ENCODE measurements at regions not wholly inside any gene's neighbourhood (a gene's known extent, or its start where the extent isn't known, plus 50 kb on each side); places are given as distances from the start of the nearest gene placed in this dataset.
A peak's percentile ranks its signal among the peaks of the same experiment; 100 is the strongest.

DNA sequence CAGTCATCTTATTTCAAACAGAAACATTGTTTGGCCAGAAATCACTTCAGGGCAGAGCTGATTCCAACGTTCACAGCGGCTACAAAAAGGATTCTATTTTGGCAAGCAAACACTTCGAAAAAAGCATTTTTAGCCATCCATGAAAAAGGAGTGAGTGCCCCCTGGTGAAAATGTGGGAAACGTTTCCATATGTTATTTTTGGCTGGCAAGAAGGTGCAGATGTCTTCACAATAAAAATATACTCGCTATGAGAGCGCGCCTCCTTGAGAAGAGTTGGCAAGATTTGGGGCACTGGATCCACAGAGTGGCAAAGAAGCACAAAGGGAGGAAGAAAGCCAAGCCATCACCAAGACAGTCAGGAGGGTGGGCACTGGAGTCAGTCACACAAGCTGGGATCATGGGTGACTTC, 191.1 kb downstream of the CHD9NB start:
- Histone ChIP-seq H3K4me1 (replicated peaks in 1 of 2; ENCODE audit: control insufficient read depth in 2 of 2, insufficient read depth in 2 of 2, low read length in 2 of 2) (no peaks in the 10 kb centered on the region), H3K9me1 (ENCODE audit: control insufficient read depth, insufficient read depth, low read length) (no peaks in the 10 kb centered on the region), H3K79me2 (ENCODE audit: control insufficient read depth, insufficient read depth, low read length) (no peaks in the 10 kb centered on the region), H3K27ac (ENCODE audit: extremely low read depth, low read depth, low read length) (no peak overlapping the region), H3K4me3 (no peak overlapping the region), H3K4me2 (ENCODE audit: insufficient read depth, low read length) (no peak overlapping the region), H2AFZ (ENCODE audit: low read depth, low read length) (no peak overlapping the region), H3K9ac (ENCODE audit: insufficient read depth in 1 of 2, low read depth in 2 of 2, low read length in 2 of 2) (no peak overlapping the region), H3K27me3 (ENCODE audit: control insufficient read depth in 2 of 2, insufficient read depth in 2 of 2, low read length in 2 of 2) (no peaks in the 10 kb centered on the region), H4K20me1 (replicated peaks; ENCODE audit: control insufficient read depth, insufficient read depth, low read length) (no peaks in the 10 kb centered on the region), H3K9me3 (replicated peaks; ENCODE audit: control insufficient read depth, insufficient read depth, low read depth, low read length) (no peaks in the 10 kb centered on the region), H3K36me3 (ENCODE audit: control insufficient read depth, insufficient read depth, low read length) (no peaks in the 10 kb centered on the region)
- POLR2A ChIA-PET = no interaction called here
- DNase-seq (ENCODE audit: extremely low read depth in 1 of 4, low spot score in 3 of 4) (no peak), FAIRE-seq (no peak), ATAC-seq (no peak)
- no peak for TF ChIP-seq ADNP (tag; IDR thresholded peaks at IDR 0.05)
- peak in 1 of 2 experiments; percentile 51; a peak in 2 of 4 replicates for TF ChIP-seq RAD21 (CRISPR knock-in tag; conservative IDR thresholded peaks at IDR 0.05 in 1 of 2, IDR thresholded peaks at IDR 0.05 in 1 of 2)
- no peak for TF ChIP-seq SMAD2 (IDR thresholded peaks at IDR 0.05; ENCODE audit: low read depth, low read length)
- no peak for TF ChIP-seq ZNF347 (CRISPR knock-in tag; IDR thresholded peaks at IDR 0.05; ENCODE audit: low read depth)
- no peak for TF ChIP-seq YY1 (IDR thresholded peaks at IDR 0.05; ENCODE audit: borderline replicate concordance in 1 of 3, control insufficient read depth in 1 of 3, extremely low read depth in 1 of 3, insufficient read depth in 3 of 3, insufficient read length in 1 of 3, insufficient replicate concordance in 2 of 3, low read depth in 1 of 3, low read length in 2 of 3)
- intact Hi-C loops (cut with micrococcal nuclease) (no loop called here), in situ Hi-C loops (cut with MboI) (no loop called here)
- no TSS peak for BruUV-seq (replicated peaks)
- CTCF ChIA-PET (ENCODE audit: low intra/inter-chr PET ratio) = no interaction called here
- 0% methylated on average over 7 of the region's 7 CpGs for WGBS (ENCODE audit: insufficient coverage, low coverage, missing lambda C conversion rate)

GRCh38 chr16:52855463-52855862, 197.2 kb downstream of the CHD9NB start:
- H3K4me1 ChIP-seq (replicated peaks in 1 of 2; ENCODE audit: control insufficient read depth in 2 of 2, insufficient read depth in 2 of 2, low read length in 2 of 2) = no peaks in the 10 kb centered on the region
- no peaks in the 10 kb centered on the region for H3K36me3 ChIP-seq (ENCODE audit: control insufficient read depth, insufficient read depth, low read length)
- no peak for ATAC-seq
- H3K27me3 ChIP-seq (ENCODE audit: control insufficient read depth in 2 of 2, insufficient read depth in 2 of 2, low read length in 2 of 2) = no peaks in the 10 kb centered on the region
- CTCF ChIA-PET (ENCODE audit: low intra/inter-chr PET ratio) = no interaction called here
- in situ Hi-C loops (cut with MboI) (no loop called here), intact Hi-C loops (cut with micrococcal nuclease) (no loop called here)
- no peak for FAIRE-seq
- no peak overlapping the region for H3K4me2 ChIP-seq (ENCODE audit: insufficient read depth, low read length)
- peaks cover 2% of the 10 kb centered on the region; the same call in 1 of the 2 replicates for H3K9me3 ChIP-seq (replicated peaks; ENCODE audit: control insufficient read depth, insufficient read depth, low read depth, low read length)
- H3K9ac ChIP-seq (ENCODE audit: insufficient read depth in 1 of 2, low read depth in 2 of 2, low read length in 2 of 2) = no peak overlapping the region
- H3K27ac ChIP-seq (ENCODE audit: extremely low read depth, low read depth, low read length) = no peak overlapping the region
- H2AFZ ChIP-seq (ENCODE audit: low read depth, low read length) = no peak overlapping the region
- no peak overlapping the region for H3K4me3 ChIP-seq
- no TSS peak for BruUV-seq (replicated peaks)
- H4K20me1 ChIP-seq (replicated peaks; ENCODE audit: control insufficient read depth, insufficient read depth, low read length) = no peaks in the 10 kb centered on the region
- no peaks in the 10 kb centered on the region for H3K79me2 ChIP-seq (ENCODE audit: control insufficient read depth, insufficient read depth, low read length)
- no peak for DNase-seq (ENCODE audit: extremely low read depth in 1 of 4, low spot score in 3 of 4)
- H3K9me1 ChIP-seq (ENCODE audit: control insufficient read depth, insufficient read depth, low read length) = no peaks in the 10 kb centered on the region
- POLR2A ChIA-PET = no interaction called here
- TF ChIP-seq SNIP1 (IDR thresholded peaks at IDR 0.05; ENCODE audit: low read depth) (no peak), ILF3 (IDR thresholded peaks at IDR 0.05; ENCODE audit: borderline replicate concordance) (no peak), CGGBP1 (CRISPR knock-in tag; IDR thresholded peaks at IDR 0.05) (no peak), ZNF263 (CRISPR knock-in tag; IDR thresholded peaks at IDR 0.05; ENCODE audit: borderline replicate concordance) (no peak), SNRNP70 (optimal IDR thresholded peaks at IDR 0.05; ENCODE audit: low read depth, low read length) (no peak), NFATC3 (IDR thresholded peaks at IDR 0.05) (no peak), RBM34 (IDR thresholded peaks at IDR 0.05; ENCODE audit: borderline replicate concordance, insufficient read depth, low read length) (no peak), HES1 (IDR thresholded peaks at IDR 0.05; ENCODE audit: low read depth) (no peak), ILK (tag; IDR thresholded peaks at IDR 0.05; ENCODE audit: borderline replicate concordance, low read depth) (no peak), ADNP (tag; IDR thresholded peaks at IDR 0.05) (no peak), MCM3 (IDR thresholded peaks at IDR 0.05) (no peak), NFRKB (IDR thresholded peaks at IDR 0.05; ENCODE audit: low read depth) (no peak)
- TF ChIP-seq, protein P1, sequence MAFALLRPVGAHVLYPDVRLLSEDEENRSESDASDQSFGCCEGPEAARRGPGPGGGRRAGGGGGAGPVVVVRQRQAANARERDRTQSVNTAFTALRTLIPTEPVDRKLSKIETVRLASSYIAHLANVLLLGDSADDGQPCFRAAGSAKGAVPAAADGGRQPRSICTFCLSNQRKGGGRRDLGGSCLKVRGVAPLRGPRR (CRISPR knock-in tag; IDR thresholded peaks at IDR 0.05) = no peak
